Thyroid gland (tissue), 4 donors: ENCODE measurements at regions not wholly inside any gene's neighbourhood (a gene's known extent, or its start where the extent isn't known, plus 50 kb on each side); places are given as distances from the start of the nearest gene placed in this dataset.

Source experiments
- DNase-seq, 2 donors: peaks; one replicate each; pipeline ENCODE4 v3.0.0-alpha.2; 2019
- H3K27ac ChIP-seq, 3 donors: fragments of 200-600 bp; sonication (generic); 1 replicate in 2 of 3; 2 replicates in 1 of 3; pipeline ENCODE4 v1.5.1; 2016 to 2019; ENCODE audit warnings: mild to moderate bottlenecking in 1 of 3, moderate library complexity in 1 of 3
- H3K27me3 ChIP-seq: fragments of 200-600 bp; sonication (generic); one replicate; pipeline ENCODE4 v1.5.1; 2019
- H3K36me3 ChIP-seq, 2 donors: fragments of 200-600 bp; sonication (generic); one replicate each; pipeline ENCODE4 v1.5.1; 2016 to 2019
- H3K4me1 ChIP-seq, 2 donors: fragments of 200-600 bp; sonication (generic); one replicate each; pipeline ENCODE4 v1.5.1; 2017 to 2019
- H3K4me3 ChIP-seq, 3 donors: fragments of 200-600 bp; sonication (generic); replicated peaks in 1 of 3; 1 replicate in 2 of 3; 2 replicates in 1 of 3; pipeline ENCODE4 v1.5.1; 2016; ENCODE audit warnings: mild to moderate bottlenecking in 1 of 3
- H3K9me3 ChIP-seq: fragments of 200-600 bp; sonication (generic); one replicate; pipeline ENCODE4 v1.5.1; 2017
- POLR2A ChIP-seq, 2 donors: fragments of 450-650 bp; IDR thresholded peaks; one replicate each; pipeline ENCODE4 v1.6.1; 2017; ENCODE audit warnings: antibody characterized with exemption in 2 of 2, mild to moderate bottlenecking in 2 of 2, moderate library complexity in 1 of 2
- WGBS, 2 donors: methylation state at CpG; one replicate each; pipeline ENCODE4 v1.1.5; 2017; 5-methylcytosine and 5-hydroxymethylcytosine counted together
- intact Hi-C: fragments of 100-400 bp; cut with DNase I; formaldehyde crosslinking; loops from one replicate; pipeline ENCODE4 v1.15.1; 2023
- TF ChIP-seq, protein P1 (sequence below), 6 experiments: fragments of 200-600 bp in 3 of 6; fragments of 450-650 bp in 3 of 6; sonication (generic) in 3 of 6; IDR thresholded peaks; one replicate each; pipeline ENCODE4 v1.5.1; 2016 to 2019; ENCODE audit warnings: antibody characterized with exemption in 6 of 6, mild to moderate bottlenecking in 2 of 6, inconsistent platforms in 1 of 6, moderate library complexity in 1 of 6

DNA sequence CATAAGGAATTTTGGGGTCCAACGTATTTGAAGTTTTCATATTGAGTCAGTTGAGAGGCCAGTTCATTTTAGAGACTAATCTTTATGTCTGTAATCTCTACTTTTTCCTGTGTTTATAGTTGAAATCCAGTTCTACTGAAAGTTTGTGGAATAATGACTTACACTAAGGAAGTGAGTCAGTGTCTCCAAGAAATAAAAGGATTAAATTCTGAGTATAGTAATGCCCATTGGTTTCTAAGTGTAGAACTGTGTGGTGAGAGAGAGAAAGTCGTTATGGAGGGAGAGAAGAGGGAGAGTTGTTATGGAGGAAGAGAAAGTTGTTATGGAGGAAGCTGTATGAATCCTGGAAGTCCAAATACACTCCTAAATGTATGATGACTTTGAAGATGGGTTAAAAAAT lies 264.6 kb upstream of the HAND2 start:
- no peaks in the 10 kb centered on the region for H3K4me1 ChIP-seq
- no peak for DNase-seq
- H3K36me3 ChIP-seq = no peaks in the 10 kb centered on the region
- H3K27ac ChIP-seq = no peak overlapping the region
- intact Hi-C loops = no loop called here
- no peaks in the 10 kb centered on the region for H3K9me3 ChIP-seq
- TF ChIP-seq, protein P1, sequence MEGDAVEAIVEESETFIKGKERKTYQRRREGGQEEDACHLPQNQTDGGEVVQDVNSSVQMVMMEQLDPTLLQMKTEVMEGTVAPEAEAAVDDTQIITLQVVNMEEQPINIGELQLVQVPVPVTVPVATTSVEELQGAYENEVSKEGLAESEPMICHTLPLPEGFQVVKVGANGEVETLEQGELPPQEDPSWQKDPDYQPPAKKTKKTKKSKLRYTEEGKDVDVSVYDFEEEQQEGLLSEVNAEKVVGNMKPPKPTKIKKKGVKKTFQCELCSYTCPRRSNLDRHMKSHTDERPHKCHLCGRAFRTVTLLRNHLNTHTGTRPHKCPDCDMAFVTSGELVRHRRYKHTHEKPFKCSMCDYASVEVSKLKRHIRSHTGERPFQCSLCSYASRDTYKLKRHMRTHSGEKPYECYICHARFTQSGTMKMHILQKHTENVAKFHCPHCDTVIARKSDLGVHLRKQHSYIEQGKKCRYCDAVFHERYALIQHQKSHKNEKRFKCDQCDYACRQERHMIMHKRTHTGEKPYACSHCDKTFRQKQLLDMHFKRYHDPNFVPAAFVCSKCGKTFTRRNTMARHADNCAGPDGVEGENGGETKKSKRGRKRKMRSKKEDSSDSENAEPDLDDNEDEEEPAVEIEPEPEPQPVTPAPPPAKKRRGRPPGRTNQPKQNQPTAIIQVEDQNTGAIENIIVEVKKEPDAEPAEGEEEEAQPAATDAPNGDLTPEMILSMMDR (IDR thresholded peaks at IDR 0.05) = no peak
- no peak for TF ChIP-seq POLR2A (IDR thresholded peaks at IDR 0.05)
- WGBS, 2 donors = 65 to 66% methylated on average over 2 of the region's 2 CpGs
- H3K27me3 ChIP-seq = no peaks in the 10 kb centered on the region
- no peak overlapping the region for H3K4me3 ChIP-seq

GRCh38 chr4:173793937-173794510 lies 264.0 kb upstream of the HAND2 start:
- Histone ChIP-seq H3K27me3 (no peaks in the 10 kb centered on the region), H3K27ac (no peak overlapping the region), H3K4me1 (no peaks in the 10 kb centered on the region), H3K36me3 (no peaks in the 10 kb centered on the region), H3K4me3 (no peak overlapping the region), H3K9me3 (no peaks in the 10 kb centered on the region)
- intact Hi-C loops = no loop called here
- no peak for DNase-seq
- TF ChIP-seq, protein P1 (IDR thresholded peaks at IDR 0.05) = no peak
- TF ChIP-seq POLR2A (IDR thresholded peaks at IDR 0.05) = no peak
- 80 to 83% methylated on average over 3 of the region's 3 CpGs for WGBS, 2 donors

DNA sequence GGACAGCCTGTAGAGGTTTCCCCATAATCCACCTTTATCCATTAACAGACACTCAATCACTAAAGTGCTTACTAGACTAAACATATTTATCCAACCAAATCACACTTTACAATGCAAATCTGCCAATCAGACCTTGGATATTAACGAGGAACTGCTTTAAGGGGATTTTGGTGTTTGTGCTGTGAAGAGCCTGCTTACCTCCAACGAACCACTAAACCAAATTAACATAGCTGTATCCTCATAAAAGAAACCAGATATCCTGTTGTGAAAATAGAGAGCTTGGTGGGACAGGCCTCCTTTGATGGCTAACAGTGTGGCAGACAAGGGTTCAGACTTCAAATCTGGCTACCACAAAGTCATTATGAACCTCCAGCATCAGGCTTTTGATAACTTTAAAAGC lies 252.6 kb upstream of the HAND2 start:
- H3K4me3 ChIP-seq = no peak overlapping the region
- intact Hi-C loops = no loop called here
- TF ChIP-seq, protein P1 (IDR thresholded peaks at IDR 0.05) = no peak
- no peak for TF ChIP-seq POLR2A (IDR thresholded peaks at IDR 0.05)

DNA sequence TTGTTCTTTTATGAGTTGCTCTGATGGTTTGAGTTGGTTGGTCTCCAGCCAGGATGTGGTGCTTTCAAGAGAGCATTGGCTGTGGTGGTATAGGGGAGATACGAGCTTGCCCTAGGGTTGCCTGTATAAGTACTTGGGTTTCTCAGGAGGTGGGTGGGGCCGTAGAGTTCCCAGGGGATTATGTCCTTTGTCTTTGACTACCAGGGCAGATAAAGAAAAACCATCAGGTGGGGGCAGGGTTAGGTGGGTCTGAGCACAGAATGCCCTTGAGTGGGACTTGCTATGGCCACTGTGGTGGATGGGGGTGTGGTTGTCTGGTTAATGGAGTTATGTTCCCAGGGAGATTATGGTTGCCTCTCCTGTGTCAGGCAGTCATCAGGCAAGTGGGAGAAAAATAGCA lies 247.9 kb upstream of the HAND2 start:
- no peaks in the 10 kb centered on the region for H3K9me3 ChIP-seq
- TF ChIP-seq, protein P1 (IDR thresholded peaks at IDR 0.05) = no peak
- TF ChIP-seq POLR2A (IDR thresholded peaks at IDR 0.05) = no peak

More for the DNA sequence above, 252.6 kb upstream of the HAND2 start:
- Histone ChIP-seq H3K4me1 (no peaks in the 10 kb centered on the region), H3K9me3 (no peaks in the 10 kb centered on the region), H3K27ac (no peak overlapping the region), H3K36me3 (no peaks in the 10 kb centered on the region), H3K27me3 (no peaks in the 10 kb centered on the region)
- DNase-seq = no peak
- WGBS, 2 donors = 8 to 18% methylated on average over 2 of the region's 2 CpGs

GRCh38 chr4:173777421-173777820 lies 247.4 kb upstream of the HAND2 start:
- intact Hi-C loops = no loop called here
- 76 to 85% methylated on average over 4 of the region's 4 CpGs for WGBS, 2 donors
- H3K4me1 ChIP-seq = no peaks in the 10 kb centered on the region

More for the DNA sequence above, 247.9 kb upstream of the HAND2 start:
- 58 to 78% methylated on average over 2 of the region's 2 CpGs for WGBS, 2 donors
- no peak overlapping the region for H3K27ac ChIP-seq
- DNase-seq = no peak
- no peak overlapping the region for H3K4me3 ChIP-seq
- no peaks in the 10 kb centered on the region for H3K27me3 ChIP-seq
- intact Hi-C loops = no loop called here
- H3K4me1 ChIP-seq = no peaks in the 10 kb centered on the region
- H3K36me3 ChIP-seq = no peaks in the 10 kb centered on the region

More at GRCh38 chr4:173777421-173777820, 247.4 kb upstream of the HAND2 start:
- Histone ChIP-seq H3K36me3 (no peaks in the 10 kb centered on the region), H3K27ac (no peak overlapping the region), H3K4me3 (no peak overlapping the region), H3K9me3 (no peaks in the 10 kb centered on the region), H3K27me3 (no peaks in the 10 kb centered on the region)
- no peak for DNase-seq
- TF ChIP-seq, protein P1 (IDR thresholded peaks at IDR 0.05) = no peak
- TF ChIP-seq POLR2A (IDR thresholded peaks at IDR 0.05) = no peak
